ENCODE measurements at regions not wholly inside any gene's neighbourhood (a gene's known extent, or its start where the extent isn't known, plus 50 kb on each side); places are given as distances from the start of the nearest gene placed in this dataset.

DNA sequence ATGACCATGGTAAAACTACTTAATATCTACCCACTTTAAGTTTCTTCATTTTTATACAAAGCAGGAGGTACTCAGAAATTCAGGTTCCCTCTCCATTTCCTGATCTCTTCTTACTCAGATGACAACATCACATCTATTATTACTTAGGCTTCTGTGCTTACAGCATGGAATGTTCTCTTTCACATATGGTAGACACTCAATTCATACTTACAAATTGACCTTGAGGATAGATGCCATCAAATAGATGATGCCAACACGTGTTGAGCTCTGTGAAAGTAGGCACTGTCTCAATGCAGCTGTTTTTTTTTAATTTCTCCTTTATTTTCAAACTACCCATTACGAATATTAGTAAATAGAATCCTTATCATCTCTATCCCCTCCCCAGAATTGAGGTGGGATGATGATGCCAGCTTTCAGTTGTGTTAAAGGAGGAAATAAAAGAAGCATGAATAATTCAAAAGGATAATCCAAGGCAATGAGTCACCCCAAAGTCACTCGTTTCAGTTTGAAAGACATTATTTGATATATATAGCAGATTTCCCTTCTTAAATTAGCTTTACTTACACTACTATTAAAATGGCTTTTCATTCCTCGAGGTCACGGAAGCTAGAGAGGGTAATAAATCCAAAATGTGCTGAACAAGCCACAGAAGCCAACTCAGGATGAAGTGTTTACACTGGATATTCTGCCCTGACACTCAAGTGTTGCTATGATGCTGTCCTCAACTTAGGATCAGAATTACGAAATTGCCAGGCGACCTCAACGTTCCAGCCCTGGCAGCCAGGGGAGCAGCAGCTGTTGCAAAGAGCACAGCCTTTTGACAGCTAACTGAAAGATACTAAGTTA lies 124.2 kb upstream of the EOLA2 start:
- TF ChIP-seq, protein P1, sequence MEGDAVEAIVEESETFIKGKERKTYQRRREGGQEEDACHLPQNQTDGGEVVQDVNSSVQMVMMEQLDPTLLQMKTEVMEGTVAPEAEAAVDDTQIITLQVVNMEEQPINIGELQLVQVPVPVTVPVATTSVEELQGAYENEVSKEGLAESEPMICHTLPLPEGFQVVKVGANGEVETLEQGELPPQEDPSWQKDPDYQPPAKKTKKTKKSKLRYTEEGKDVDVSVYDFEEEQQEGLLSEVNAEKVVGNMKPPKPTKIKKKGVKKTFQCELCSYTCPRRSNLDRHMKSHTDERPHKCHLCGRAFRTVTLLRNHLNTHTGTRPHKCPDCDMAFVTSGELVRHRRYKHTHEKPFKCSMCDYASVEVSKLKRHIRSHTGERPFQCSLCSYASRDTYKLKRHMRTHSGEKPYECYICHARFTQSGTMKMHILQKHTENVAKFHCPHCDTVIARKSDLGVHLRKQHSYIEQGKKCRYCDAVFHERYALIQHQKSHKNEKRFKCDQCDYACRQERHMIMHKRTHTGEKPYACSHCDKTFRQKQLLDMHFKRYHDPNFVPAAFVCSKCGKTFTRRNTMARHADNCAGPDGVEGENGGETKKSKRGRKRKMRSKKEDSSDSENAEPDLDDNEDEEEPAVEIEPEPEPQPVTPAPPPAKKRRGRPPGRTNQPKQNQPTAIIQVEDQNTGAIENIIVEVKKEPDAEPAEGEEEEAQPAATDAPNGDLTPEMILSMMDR (IDR thresholded peaks at IDR 0.05; ENCODE audit: low read length), result no peak
- no peak for TF ChIP-seq EZH2 (optimal IDR thresholded peaks at IDR 0.05; ENCODE audit: low read depth, low read length)
- TF ChIP-seq EZH2phosphoT487 (IDR thresholded peaks at IDR 0.05; ENCODE audit: low read length), result no peak

Measured in MM.1S (cell line).